H1 (cell line): ENCODE measurements at regions not wholly inside any gene's neighbourhood (a gene's known extent, or its start where the extent isn't known, plus 50 kb on each side); places are given as distances from the start of the nearest gene placed in this dataset.

ENCODE experiments used
- CTCF ChIA-PET: fragments of 300-600 bp; sonication (Branson Sonifier 250); formaldehyde crosslinking; loops from one replicate; lab custom pipeline; 2021; ENCODE audit not compliant: partially characterized antibody; lab: Charles Lee
- POLR2A ChIA-PET: fragments of 300-600 bp; sonication (Branson Sonifier 250); formaldehyde crosslinking; loops from one replicate; lab custom pipeline; 2021; ENCODE audit warnings: inconsistent platforms; ENCODE audit not compliant: partially characterized antibody; lab: Charles Lee
- DNase-seq, 2 experiments: peaks; one replicate each; pipeline versions ENCODE4 v3.0.0 to v3.0.0-alpha.2; 2010 to 2022; ENCODE audit warnings: low spot score in 2 of 2, low read depth in 1 of 2, mixed read lengths in 1 of 2
- FAIRE-seq: peaks from 2 replicates; lab custom pipeline; 2011; peaks lifted over from hg19 to GRCh38; lab: Jason Lieb, UNC
- H2AFZ ChIP-seq: 2 replicates; pipeline ENCODE4 v1.8.1; 2012; ENCODE audit warnings: low read length, inconsistent platforms
- H2AK5ac ChIP-seq: 2 replicates; pipeline ENCODE4 v1.6.1; 2013; ENCODE audit warnings: low read depth, low read length
- H2BK120ac ChIP-seq: replicated peaks from 2 replicates; pipeline ENCODE3; 2013; ENCODE audit warnings: low read depth, low read length, inconsistent platforms
- H2BK12ac ChIP-seq: 2 replicates; pipeline ENCODE4 v1.6.1; 2013; ENCODE audit warnings: low read depth, low read length
- H2BK15ac ChIP-seq: 2 replicates; pipeline ENCODE4 v1.6.1; 2013; ENCODE audit warnings: low read length
- H2BK20ac ChIP-seq: 2 replicates; pipeline ENCODE4 v1.6.1; 2013; ENCODE audit warnings: low read length
- H2BK5ac ChIP-seq: 2 replicates; pipeline ENCODE4 v1.6.1; 2013; ENCODE audit warnings: low read depth, low read length
- H3K14ac ChIP-seq: 2 replicates; pipeline ENCODE4 v1.6.1; 2013; ENCODE audit warnings: inconsistent platforms; ENCODE audit not compliant: insufficient read length
- H3K18ac ChIP-seq: 2 replicates; pipeline ENCODE4 v1.6.1; 2013; ENCODE audit warnings: low read length; ENCODE audit errors: extremely low read depth
- H3K23ac ChIP-seq: 2 replicates; pipeline ENCODE4 v1.6.1; 2013; ENCODE audit warnings: inconsistent platforms; ENCODE audit not compliant: insufficient read length
- H3K23me2 ChIP-seq: 2 replicates; pipeline ENCODE4 v1.6.1; 2013; ENCODE audit warnings: low read depth, low read length
- H3K27ac ChIP-seq: 2 replicates; pipeline ENCODE4 v1.6.1; 2011; ENCODE audit warnings: low read depth, low read length, inconsistent platforms
- H3K27me3 ChIP-seq, 4 experiments: replicated peaks in 1 of 4; 1 replicate in 1 of 4; 2 replicates in 3 of 4; pipeline versions ENCODE4 v1.6.1 to v1.8.1; 2011 to 2013; ENCODE audit warnings: low read length in 3 of 4, mild to moderate bottlenecking in 3 of 4, inconsistent platforms in 2 of 4, mixed read lengths in 2 of 4, moderate library complexity in 1 of 4; ENCODE audit not compliant: control insufficient read depth in 3 of 4, insufficient read depth in 3 of 4; ENCODE audit errors: extremely low read depth in 1 of 4
- H3K36me3 ChIP-seq, 4 experiments: 2 replicates each; pipeline versions ENCODE4 v1.6.1 to v1.8.1; 2011 to 2013; ENCODE audit warnings: mild to moderate bottlenecking in 4 of 4, low read length in 3 of 4, moderate library complexity in 2 of 4, control low read depth in 1 of 4, inconsistent platforms in 1 of 4; ENCODE audit not compliant: insufficient read depth in 4 of 4, control insufficient read depth in 2 of 4
- H3K4ac ChIP-seq: replicated peaks from 2 replicates; pipeline ENCODE3; 2013; ENCODE audit warnings: low read length, low read depth, mixed read lengths, inconsistent platforms; ENCODE audit not compliant: insufficient read length
- H3K4me1 ChIP-seq, 4 experiments: replicated peaks in 1 of 4; 1 replicate in 1 of 4; 2 replicates in 3 of 4; pipeline versions ENCODE4 v1.6.1 to v1.8.1; 2011 to 2013; ENCODE audit warnings: low read length in 3 of 4, inconsistent platforms in 2 of 4, mixed read lengths in 1 of 4; ENCODE audit not compliant: insufficient read depth in 4 of 4, control insufficient read depth in 3 of 4
- H3K4me2 ChIP-seq, 2 experiments: 2 replicates each; pipeline versions ENCODE4 v1.6.1 to v1.8.1; 2011 to 2013; ENCODE audit warnings: low read depth in 2 of 2, low read length in 2 of 2, control low read depth in 1 of 2, inconsistent platforms in 1 of 2, mild to moderate bottlenecking in 1 of 2; ENCODE audit not compliant: insufficient read depth in 1 of 2
- H3K4me3 ChIP-seq, 4 experiments: fragments of 200-600, 300-600 bp in 1 of 4; sonication (generic), shearing (Covaris generic), sonication (Bioruptor Twin) in 1 of 4; 2 replicates each; pipeline versions ENCODE4 v1.5.1 to v1.8.1; 2011 to 2016; ENCODE audit warnings: low read length in 4 of 4, low read depth in 3 of 4, control low read depth in 2 of 4, inconsistent platforms in 2 of 4, mild to moderate bottlenecking in 2 of 4, mixed read lengths in 1 of 4, moderate library complexity in 1 of 4; ENCODE audit not compliant: insufficient read depth in 2 of 4; ENCODE audit errors: extremely low read depth in 1 of 4
- H3K56ac ChIP-seq: replicated peaks from 2 replicates; pipeline ENCODE3; 2013; ENCODE audit warnings: low read depth, mild to moderate bottlenecking, mixed read lengths, low read length, inconsistent platforms; ENCODE audit not compliant: insufficient read length
- H3K79me1 ChIP-seq: 2 replicates; pipeline ENCODE4 v1.6.1; 2013; ENCODE audit warnings: low read depth, low read length, control low read depth
- H3K79me2 ChIP-seq, 2 experiments: 2 replicates each; pipeline versions ENCODE4 v1.6.1 to v1.8.1; 2012 to 2013; ENCODE audit warnings: low read length in 2 of 2, mild to moderate bottlenecking in 2 of 2, inconsistent platforms in 1 of 2; ENCODE audit not compliant: insufficient read depth in 2 of 2, control insufficient read depth in 1 of 2
- H3K9ac ChIP-seq, 4 experiments: replicated peaks in 1 of 4; 1 replicate in 1 of 4; 2 replicates in 3 of 4; pipeline versions ENCODE4 v1.6.1 to v1.8.1; 2011 to 2013; ENCODE audit warnings: low read depth in 3 of 4, low read length in 3 of 4, control low read depth in 2 of 4, mild to moderate bottlenecking in 2 of 4, moderate library complexity in 2 of 4, inconsistent platforms in 1 of 4; ENCODE audit errors: extremely low read depth in 1 of 4
- H3K9me3 ChIP-seq, 2 experiments: 2 replicates each; pipeline versions ENCODE4 v1.6.1 to v1.8.1; 2012 to 2013; ENCODE audit warnings: mild to moderate bottlenecking in 2 of 2, moderate library complexity in 2 of 2, control low read depth in 1 of 2, inconsistent platforms in 1 of 2, low read depth in 1 of 2, low read length in 1 of 2, mixed read lengths in 1 of 2; ENCODE audit not compliant: insufficient read depth in 2 of 2
- H4K20me1 ChIP-seq, 2 experiments: replicated peaks in 1 of 2; 2 replicates each; pipeline versions ENCODE3 to v1.8.1; 2011 to 2013; ENCODE audit warnings: inconsistent platforms in 2 of 2, low read length in 2 of 2, mild to moderate bottlenecking in 1 of 2; ENCODE audit not compliant: insufficient read depth in 2 of 2, control insufficient read depth in 1 of 2
- H4K5ac ChIP-seq: 2 replicates; pipeline ENCODE4 v1.6.1; 2013; ENCODE audit warnings: low read length, low read depth, mixed read lengths, inconsistent platforms; ENCODE audit not compliant: insufficient read length
- H4K8ac ChIP-seq: 2 replicates; pipeline ENCODE4 v1.8.0; 2013; ENCODE audit warnings: mild to moderate bottlenecking, moderate library complexity, low read length, inconsistent platforms; ENCODE audit not compliant: insufficient read depth; ENCODE audit errors: extremely low read depth
- H4K91ac ChIP-seq: replicated peaks from 2 replicates; pipeline ENCODE3; 2013; ENCODE audit warnings: low read length, mixed read lengths, inconsistent platforms; ENCODE audit not compliant: insufficient read length
- ASH2L ChIP-seq: fragments of 200-600, 300-600 bp; sonication (generic); IDR thresholded peaks from one replicate; pipeline ENCODE4 v1.7.1; 2017; ENCODE audit warnings: low read length
- CBX8 ChIP-seq: fragments of 300-800, 300-1000 bp; sonication (generic); IDR thresholded peaks from 2 replicates; pipeline ENCODE4 v1.7.1; 2016; ENCODE audit warnings: low read depth, low read length, borderline replicate concordance
- CHD1 ChIP-seq: IDR thresholded peaks from 2 replicates; pipeline ENCODE4 v1.6.1; 2012; ENCODE audit warnings: low read depth, low read length, improper control_type of control experiment
- CREB1 ChIP-seq: IDR thresholded peaks from 2 replicates; pipeline ENCODE4 v1.6.1; 2012; ENCODE audit warnings: inconsistent platforms
- CTBP2 ChIP-seq: IDR thresholded peaks from 2 replicates; pipeline ENCODE4 v1.7.0; 2011; ENCODE audit warnings: borderline replicate concordance, mild to moderate bottlenecking, moderate library complexity, mixed read lengths, low read length; ENCODE audit not compliant: insufficient read depth, insufficient read length
- HDAC2 ChIP-seq, 2 experiments: fragments of 300-600 bp in 1 of 2; sonication (generic) in 1 of 2; IDR thresholded peaks; 2 replicates each; pipeline ENCODE4 v1.6.1; 2011 to 2012; ENCODE audit warnings: low read depth in 2 of 2, low read length in 2 of 2, mild to moderate bottlenecking in 2 of 2, moderate library complexity in 2 of 2, borderline replicate concordance in 1 of 2, inconsistent platforms in 1 of 2
- JUND ChIP-seq: IDR thresholded peaks from 2 replicates; pipeline ENCODE4 v1.6.1; 2011; ENCODE audit warnings: mild to moderate bottlenecking, improper control_type of control experiment, low read length
- POLR2AphosphoS5 ChIP-seq: IDR thresholded peaks from 2 replicates; pipeline ENCODE4 v1.6.1; 2011; ENCODE audit warnings: low read depth, low read length
- POU5F1 ChIP-seq: IDR thresholded peaks from 2 replicates; pipeline ENCODE4 v1.6.1; 2011; ENCODE audit warnings: low read depth, mild to moderate bottlenecking, low read length, moderate library complexity
- SAP30 ChIP-seq: fragments of 300-600 bp; sonication (generic); IDR thresholded peaks from 2 replicates; pipeline ENCODE4 v1.7.1; 2012; ENCODE audit warnings: low read length, moderate library complexity, mild to moderate bottlenecking, inconsistent platforms; ENCODE audit not compliant: insufficient read depth, insufficient replicate concordance
- SP4 ChIP-seq: IDR thresholded peaks from 2 replicates; pipeline ENCODE4 v1.6.1; 2012; ENCODE audit warnings: low read length, inconsistent platforms
- SRF ChIP-seq: IDR thresholded peaks from 2 replicates; pipeline ENCODE4 v1.6.1; 2011; ENCODE audit warnings: mild to moderate bottlenecking, low read depth, low read length, moderate library complexity
- SUZ12 ChIP-seq: fragments of 200-600 bp; sonication (generic); IDR thresholded peaks from 2 replicates; pipeline ENCODE4 v1.6.1; 2012; ENCODE audit warnings: mild to moderate bottlenecking, inconsistent platforms, low read length, moderate library complexity, mixed read lengths
- TAF1 ChIP-seq: IDR thresholded peaks from 2 replicates; pipeline ENCODE4 v1.6.1; 2011; ENCODE audit warnings: mild to moderate bottlenecking, low read depth, low read length
- TAF7 ChIP-seq: optimal IDR thresholded peaks from 2 replicates; pipeline ENCODE3; 2011; ENCODE audit warnings: low read depth, mild to moderate bottlenecking, inconsistent platforms, low read length, moderate library complexity, borderline replicate concordance
- TBP ChIP-seq: IDR thresholded peaks from 2 replicates; pipeline ENCODE4 v1.6.1; 2011; ENCODE audit warnings: low read depth, low read length, improper control_type of control experiment
- WGBS, 2 experiments: shearing (Covaris generic) in 1 of 2; methylation state at CpG; one replicate each; pipeline versions ENCODE4 v1.1.6 to v1.1.7; 2013 to 2015; ENCODE audit warnings: low lambda C conversion rate in 2 of 2, mixed read lengths in 2 of 2, inconsistent platforms in 1 of 2, low coverage in 1 of 2, missing lambda C conversion rate in 1 of 2; ENCODE audit not compliant: insufficient replicate concordance in 2 of 2, insufficient coverage in 1 of 2, insufficient read length in 1 of 2; ENCODE audit errors: extremely low coverage in 1 of 2, missing lambda C conversion rate in 1 of 2; 5-methylcytosine and 5-hydroxymethylcytosine counted together

- Histone ChIP-seq H3K4me3 (no peak overlapping the region), H3K4me1 (no peaks in the 10 kb centered on the region; a peak in 1 of 7 replicates), H3K4me2 (no peak overlapping the region), H3K23ac (no peak overlapping the region), H3K27me3 (no peaks in the 10 kb centered on the region), H3K9me3 (no peaks in the 10 kb centered on the region), H4K8ac (no peak overlapping the region), H2BK5ac (no peak overlapping the region), H2AFZ (no peak overlapping the region), H3K79me1 (no peaks in the 10 kb centered on the region), H3K23me2 (no peaks in the 10 kb centered on the region), H4K91ac (no peak overlapping the region), H2BK20ac (no peak overlapping the region), H3K27ac (no peak overlapping the region), H3K9ac (no peak overlapping the region), H4K5ac (no peak overlapping the region), H3K4ac (no peak overlapping the region), H2BK15ac (no peak overlapping the region), H2AK5ac (no peak overlapping the region), H2BK12ac (no peak overlapping the region), H3K14ac (no peak overlapping the region), H2BK120ac (no peak overlapping the region), H3K56ac (no peak overlapping the region), H4K20me1 (no peaks in the 10 kb centered on the region), H3K36me3 (no peaks in the 10 kb centered on the region), H3K18ac (no peak overlapping the region), H3K79me2 (no peaks in the 10 kb centered on the region)
- POLR2A ChIA-PET, result no interaction called here
- DNase-seq (no peak), FAIRE-seq (no peak)
- CTCF ChIA-PET, result interaction anchor here (1.1 kb wide), 1 partner anchor 8 kb away, joined by 3 read pairs; no protein-coding TSS in a partner anchor
- WGBS, 2 experiments, result 73% methylated on average over 3 of the region's 3 CpGs; no CpG with 5 or more reads in 1 of the 2 experiments
- TF ChIP-seq HDAC2 (IDR thresholded peaks at IDR 0.05; ENCODE audit: borderline replicate concordance in 1 of 2, low read depth in 2 of 2, low read length in 2 of 2) (no peak), POU5F1 (no peak), JUND (no peak), SUZ12 (no peak), TBP (no peak), SRF (no peak), ASH2L (no peak), CREB1 (no peak), CHD1 (no peak), SAP30 (no peak), CTBP2 (no peak), SP4 (no peak), CBX8 (no peak), POLR2AphosphoS5 (no peak), TAF7 (no peak), TAF1 (no peak)
These were observed 1001.7 kb downstream of the PCDH17 start for GRCh38 chr13:58633226-58633625.
